Testis (tissue), 2 donors: ENCODE measurements at regions not wholly inside any gene's neighbourhood (a gene's known extent, or its start where the extent isn't known, plus 50 kb on each side); places are given as distances from the start of the nearest gene placed in this dataset.

Experiments used
- DNase-seq: peaks from one replicate; pipeline ENCODE4 v3.0.0-alpha.2; 2019
- H3K27ac ChIP-seq, 2 donors: fragments of 200-600 bp; sonication (generic); one replicate each; pipeline ENCODE4 v1.5.1; 2019
- H3K27me3 ChIP-seq: fragments of 200-600 bp; sonication (generic); one replicate; pipeline ENCODE4 v1.5.1; 2019
- H3K36me3 ChIP-seq: fragments of 200-600 bp; sonication (generic); one replicate; pipeline ENCODE4 v1.5.1; 2017; ENCODE audit warnings: low read depth; ENCODE audit errors: missing control alignments
- H3K4me1 ChIP-seq: fragments of 200-600 bp; sonication (generic); one replicate; pipeline ENCODE4 v1.5.1; 2019
- H3K4me3 ChIP-seq, 2 donors: fragments of 200-600 bp; sonication (generic); one replicate each; pipeline ENCODE4 v1.5.1; 2017 to 2019
- H3K9me3 ChIP-seq: fragments of 200-600 bp; sonication (generic); one replicate; pipeline ENCODE4 v1.5.1; 2017
- CTCF ChIP-seq, 3 experiments: fragments of 450-650 bp in 2 of 3; fragments of 200-600 bp in 1 of 3; sonication (generic) in 1 of 3; IDR thresholded peaks; one replicate each; pipeline ENCODE4 v1.5.1; 2016 to 2019; ENCODE audit warnings: antibody characterized with exemption in 3 of 3, mild to moderate bottlenecking in 2 of 3, moderate library complexity in 1 of 3
- POLR2A ChIP-seq: fragments of 450-650 bp; IDR thresholded peaks from one replicate; pipeline ENCODE4 v1.6.1; 2017; ENCODE audit warnings: antibody characterized with exemption, mild to moderate bottlenecking, moderate library complexity
- WGBS, 2 donors: methylation state at CpG; one replicate each; pipeline ENCODE4 v1.1.5; 2018; 5-methylcytosine and 5-hydroxymethylcytosine counted together
- intact Hi-C: fragments of 100-400 bp; cut with DNase I; formaldehyde crosslinking; loops from one replicate; pipeline ENCODE4 v1.15.1; 2023; ENCODE audit warnings: low total_unique reads

- Histone ChIP-seq H3K9me3 (no peaks in the 10 kb centered on the region), H3K4me3 (no peak overlapping the region), H3K27ac (no peak overlapping the region), H3K4me1 (no peaks in the 10 kb centered on the region), H3K27me3 (no peaks in the 10 kb centered on the region), H3K36me3 (no peaks in the 10 kb centered on the region)
- 38 to 47% methylated on average over 3 of the region's 3 CpGs for WGBS, 2 donors
- intact Hi-C loops: no loop called here
- TF ChIP-seq POLR2A: no peak
- no peak for TF ChIP-seq CTCF (IDR thresholded peaks at IDR 0.05)
- no peak for DNase-seq
Observed at GRCh38 chr10:8873310-8873709, 818.8 kb downstream of the GATA3 start.

GRCh38 chr10:8874268-8874667, 819.8 kb downstream of the GATA3 start:
- DNase-seq: no peak
- Histone ChIP-seq H3K9me3 (no peaks in the 10 kb centered on the region), H3K27ac (no peak overlapping the region), H3K4me1 (no peaks in the 10 kb centered on the region), H3K4me3 (no peak overlapping the region), H3K36me3 (no peaks in the 10 kb centered on the region), H3K27me3 (no peaks in the 10 kb centered on the region)
- intact Hi-C loops: no loop called here
- TF ChIP-seq POLR2A: no peak
- TF ChIP-seq CTCF (IDR thresholded peaks at IDR 0.05): no peak
- WGBS, 2 donors: 95% methylated on average over 2 of the region's 2 CpGs

GRCh38 chr10:8874972-8875371, 820.5 kb downstream of the GATA3 start:
- DNase-seq: no peak
- WGBS, 2 donors: 60 to 61% methylated on average over 3 of the region's 3 CpGs
- Histone ChIP-seq H3K4me3 (no peak overlapping the region), H3K36me3 (no peaks in the 10 kb centered on the region), H3K9me3 (no peaks in the 10 kb centered on the region), H3K27me3 (no peaks in the 10 kb centered on the region), H3K27ac (no peak overlapping the region), H3K4me1 (no peaks in the 10 kb centered on the region)
- TF ChIP-seq CTCF (IDR thresholded peaks at IDR 0.05) (no peak), POLR2A (no peak)
- intact Hi-C loops: no loop called here

- H3K27me3 ChIP-seq: no peaks in the 10 kb centered on the region
- H3K27ac ChIP-seq: no peak overlapping the region
- no peak overlapping the region for H3K4me3 ChIP-seq
- no peaks in the 10 kb centered on the region for H3K4me1 ChIP-seq
- DNase-seq: no peak
- intact Hi-C loops: no loop called here
- H3K36me3 ChIP-seq: no peaks in the 10 kb centered on the region
- TF ChIP-seq CTCF (IDR thresholded peaks at IDR 0.05) (no peak), POLR2A (no peak)
- 74 to 91% methylated on average over 1 of the region's 1 CpG for WGBS, 2 donors
- H3K9me3 ChIP-seq: no peaks in the 10 kb centered on the region
Observed at GRCh38 chr10:8876171-8876570, 821.7 kb downstream of the GATA3 start.

GRCh38 chr10:8889538-8889937, 835.0 kb downstream of the GATA3 start:
- no peak for TF ChIP-seq CTCF (IDR thresholded peaks at IDR 0.05)
- no peak for TF ChIP-seq POLR2A
- intact Hi-C loops: no loop called here
- no peak overlapping the region for H3K27ac ChIP-seq
- H3K9me3 ChIP-seq: no peaks in the 10 kb centered on the region
- H3K4me3 ChIP-seq: no peak overlapping the region
- H3K27me3 ChIP-seq: no peaks in the 10 kb centered on the region
- no peaks in the 10 kb centered on the region for H3K4me1 ChIP-seq
- H3K36me3 ChIP-seq: no peaks in the 10 kb centered on the region
- WGBS, 2 donors: 77 to 94% methylated on average over 2 of the region's 2 CpGs
- DNase-seq: no peak
